Stimulated activated CD8-positive, alpha-beta memory T cell treated with anti-CD3 and anti-CD28 coated beads, Interleukin-7, amount 100 ng/mL, for 24 hours (primary cell): ENCODE measurements at regions not wholly inside any gene's neighbourhood (a gene's known extent, or its start where the extent isn't known, plus 50 kb on each side); places are given as distances from the start of the nearest gene placed in this dataset.
A peak's percentile ranks its signal among the peaks of the same experiment; 100 is the strongest.
"Not testable (repeated sequence)": the region's sequence is repeated elsewhere in the genome, so short reads cannot be mapped to it uniquely, and the experiment has no call there.

Experiments
- DNase-seq: peaks from one replicate; pipeline ENCODE4 v3.0.0-alpha.2; 2020; ENCODE audit warnings: low read depth

DNA sequence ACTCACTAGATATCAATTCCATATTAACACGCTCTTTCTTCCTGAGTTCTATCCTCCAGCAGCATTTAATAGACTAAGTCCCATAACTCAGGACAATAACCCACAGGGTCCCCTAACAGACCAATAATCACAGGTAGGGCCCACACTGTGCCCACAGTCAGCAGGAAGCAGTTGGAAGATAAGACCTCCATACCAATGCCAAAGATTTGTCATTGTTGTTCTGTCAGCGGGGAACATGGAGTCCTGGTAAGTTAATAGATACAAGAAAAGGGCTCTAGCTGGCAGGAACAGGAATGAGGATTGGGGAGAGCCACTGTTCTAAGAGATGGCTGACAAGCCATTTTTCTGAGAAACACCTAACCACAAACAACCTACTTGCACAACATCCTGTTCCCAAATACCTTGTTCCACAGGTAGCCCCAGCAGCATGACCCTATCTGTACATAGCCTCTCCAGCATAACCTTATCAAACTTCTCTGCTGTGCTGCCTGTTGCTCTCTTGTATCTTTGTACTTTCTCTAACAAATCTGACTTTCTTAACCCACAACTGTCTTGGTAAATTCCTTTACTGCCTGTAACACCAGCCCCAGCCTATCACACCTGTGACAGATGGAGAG lies 142.0 kb upstream of the KCNJ15 start:
- no peak for DNase-seq

DNA sequence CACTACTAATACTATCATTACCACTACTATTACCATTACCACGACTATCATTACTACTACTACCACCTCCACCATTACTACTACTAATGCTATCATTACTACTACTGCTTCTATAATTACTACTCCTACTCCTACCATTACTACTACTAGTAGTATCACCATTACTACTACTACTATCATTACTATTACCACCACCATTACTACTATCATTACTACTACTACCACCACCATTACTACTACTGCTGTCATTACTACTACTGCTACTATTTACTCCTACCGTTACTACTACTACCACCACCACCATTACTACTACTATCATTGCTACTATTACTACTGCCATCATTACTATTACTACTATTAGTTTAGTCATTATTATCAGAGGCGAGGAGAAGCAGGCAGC lies 140.9 kb upstream of the KCNJ15 start:
- DNase-seq, result no peak

DNA sequence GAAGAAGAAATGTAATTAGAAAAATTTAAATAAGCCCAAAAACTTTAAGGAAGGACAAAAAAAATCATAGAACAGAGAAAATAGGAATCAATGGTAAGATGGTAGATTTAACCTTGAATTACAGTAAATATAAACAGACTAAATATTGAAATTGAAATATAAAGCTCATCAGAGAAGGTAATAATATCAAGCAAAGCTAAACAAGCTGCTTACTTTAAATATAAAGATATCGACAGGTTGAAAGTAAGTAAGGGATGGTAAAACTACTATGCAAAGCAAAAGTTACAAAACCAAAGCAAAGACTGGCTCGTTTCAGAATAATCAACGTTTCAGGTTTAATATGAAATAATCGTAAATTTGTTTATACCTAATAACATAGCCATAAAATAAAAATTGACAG lies 137.0 kb upstream of the KCNJ15 start:
- no peak for DNase-seq

DNA sequence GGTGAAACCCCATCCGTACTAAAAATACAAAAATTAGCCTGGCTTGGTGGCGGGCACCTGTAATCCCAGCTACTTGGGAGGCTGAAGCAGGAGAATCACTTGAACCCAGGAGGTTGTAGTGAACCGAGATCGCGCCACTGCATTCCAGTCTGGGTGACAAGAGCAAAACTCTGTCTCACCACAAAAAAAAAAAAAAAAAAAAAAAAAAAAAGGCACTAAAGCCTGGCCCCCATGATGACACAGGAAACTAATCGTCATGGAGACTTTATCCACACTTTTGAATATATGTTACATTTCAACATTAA lies 136.2 kb upstream of the KCNJ15 start:
- not testable (repeated sequence) for DNase-seq

DNA sequence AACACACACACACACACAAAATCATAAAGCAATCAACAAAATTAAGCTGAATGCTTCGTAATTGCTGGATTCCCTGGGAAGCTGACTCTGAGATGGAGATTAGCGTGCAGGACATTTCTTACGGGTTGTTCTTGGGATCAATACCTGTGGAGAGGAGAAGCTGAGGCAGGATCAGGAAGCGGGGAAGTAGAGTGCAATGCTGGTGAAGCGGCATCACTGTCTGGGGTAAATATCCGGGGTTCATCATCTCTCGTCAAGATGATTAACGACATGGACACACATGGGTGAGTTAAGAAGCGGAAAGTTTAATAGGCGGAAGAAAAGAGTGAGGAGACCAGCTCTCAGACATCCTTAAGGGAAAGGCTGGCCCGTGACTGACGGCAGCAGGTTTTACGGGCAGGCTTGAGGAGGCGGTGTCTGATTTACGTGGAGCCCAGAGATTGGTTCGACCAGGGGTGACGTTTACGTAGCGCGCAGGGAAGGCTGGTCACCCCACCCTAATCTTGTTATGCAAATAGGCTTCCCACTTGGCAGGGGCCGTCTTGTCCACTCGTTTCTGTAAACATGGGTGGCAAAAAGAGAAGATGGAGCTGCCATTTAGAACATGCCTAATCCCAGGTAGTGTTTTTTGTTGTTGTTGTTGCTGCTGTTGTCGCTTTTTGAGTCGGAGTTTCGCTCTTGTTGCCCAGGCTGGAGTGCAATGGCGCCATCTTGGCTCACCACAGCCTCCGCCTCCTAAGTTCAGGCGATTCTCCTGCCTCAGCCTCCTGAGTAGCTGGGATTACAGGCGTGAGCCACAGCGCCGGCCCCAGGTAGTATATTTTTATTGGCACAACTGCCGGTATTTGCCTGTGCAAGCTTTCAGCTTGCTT lies 135.6 kb upstream of the KCNJ15 start:
- DNase-seq, result no peak

DNA sequence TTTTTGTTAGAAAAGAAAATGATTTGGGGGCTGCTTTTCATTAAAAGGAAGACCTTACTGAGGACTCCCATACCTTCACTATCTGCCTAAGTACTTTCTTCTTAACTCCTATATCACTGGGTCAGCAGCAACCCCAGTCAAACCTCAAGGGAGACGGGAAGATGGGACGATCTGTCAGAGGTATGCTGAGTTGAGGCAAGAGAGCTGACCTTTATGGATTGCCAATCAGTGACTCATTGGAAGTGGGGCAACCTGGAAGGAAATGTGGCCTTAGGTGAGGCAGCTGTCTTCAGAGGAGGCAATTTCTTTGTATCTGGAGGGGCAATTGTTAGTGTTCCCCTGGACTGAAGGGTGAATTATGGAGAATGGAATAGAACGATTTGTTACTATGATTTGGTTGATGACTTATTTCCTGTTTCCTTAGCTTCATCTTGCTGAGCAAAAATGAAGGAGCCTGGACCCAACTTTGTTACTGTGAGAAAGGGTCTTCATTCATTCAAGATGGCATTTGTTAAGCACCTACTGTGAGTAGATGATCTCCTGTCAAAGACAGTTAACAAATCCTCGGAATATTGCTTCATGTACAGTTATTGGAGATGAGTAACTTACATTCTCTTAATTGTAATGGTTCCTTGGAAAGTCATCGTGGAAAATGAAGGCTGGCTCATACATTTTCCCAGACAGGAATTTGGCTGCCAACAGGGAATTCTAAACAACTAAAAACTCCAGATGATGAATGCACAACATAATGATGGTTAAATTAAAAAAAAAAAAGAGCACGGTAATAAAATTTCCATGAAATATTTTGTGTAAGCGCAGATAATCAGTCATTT lies 134.7 kb upstream of the KCNJ15 start:
- DNase-seq, result no peak

DNA sequence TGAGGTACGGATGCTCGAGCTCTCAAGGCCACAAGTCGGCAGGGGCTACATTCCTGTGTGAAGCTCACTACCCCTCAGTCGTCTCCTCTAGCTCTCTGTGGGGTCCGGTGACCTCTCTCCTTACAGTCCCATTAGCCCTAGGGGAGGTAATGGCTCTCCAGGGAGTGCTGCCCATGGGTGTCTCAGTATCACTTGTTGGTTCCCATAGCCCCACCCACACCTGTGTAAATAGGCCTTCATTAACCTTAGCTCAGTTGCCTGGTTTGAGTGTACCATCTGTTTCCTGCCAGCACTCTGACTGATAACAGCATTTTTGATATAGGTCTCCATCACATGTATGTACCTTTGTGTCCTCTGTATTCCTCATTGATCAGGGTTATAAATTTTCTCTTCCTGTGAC lies 133.2 kb upstream of the KCNJ15 start:
- DNase-seq, result no peak

DNA sequence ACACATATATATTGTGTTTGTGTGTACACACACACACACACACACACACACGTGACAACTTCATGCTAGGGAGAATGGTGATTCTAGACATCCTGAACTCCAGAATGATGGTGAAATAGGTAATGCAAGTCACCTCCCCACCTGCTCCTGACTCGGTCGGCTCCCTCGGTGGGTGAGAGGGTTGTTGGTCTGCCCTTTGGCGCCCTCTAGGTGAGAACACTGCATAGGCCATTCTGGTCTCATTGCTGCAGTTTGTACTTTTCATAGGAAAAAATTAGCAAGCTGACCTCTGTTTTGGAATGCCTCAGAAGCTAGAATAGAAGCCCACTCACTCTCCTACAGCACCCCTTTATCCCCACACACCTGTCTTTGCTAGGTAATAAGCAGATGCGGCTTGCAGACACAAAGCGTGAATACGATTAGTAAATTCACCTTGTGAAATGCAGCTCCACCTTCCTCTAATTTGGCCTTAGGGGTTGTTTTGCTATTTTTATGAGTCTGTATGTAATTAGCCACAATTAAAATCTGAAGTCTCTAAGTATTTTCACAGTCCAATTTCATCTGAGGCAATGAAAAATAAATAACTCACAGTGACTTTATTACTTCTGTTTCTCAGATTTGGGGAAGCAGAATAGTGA lies 130.0 kb upstream of the KCNJ15 start:
- DNase-seq, result peak; percentile 18

DNA sequence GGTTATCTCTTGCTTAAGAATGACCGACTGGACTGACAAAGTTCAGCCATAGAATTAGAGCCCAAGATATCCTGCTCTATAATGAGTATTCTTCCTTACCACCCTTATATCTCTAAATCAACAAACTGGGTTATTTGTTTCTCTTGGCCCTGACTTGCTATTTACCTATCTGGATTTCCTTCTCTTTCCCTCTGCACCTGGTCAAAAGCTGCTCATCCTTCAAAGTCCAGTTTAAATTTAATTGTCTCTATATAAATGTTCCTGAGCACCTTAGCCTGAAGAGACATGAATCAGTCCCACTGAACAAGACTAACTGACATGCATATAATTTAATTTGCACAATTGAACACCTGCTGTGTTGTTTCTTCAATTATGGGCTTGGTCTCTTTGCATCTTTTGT lies 127.1 kb upstream of the KCNJ15 start:
- no peak for DNase-seq

DNA sequence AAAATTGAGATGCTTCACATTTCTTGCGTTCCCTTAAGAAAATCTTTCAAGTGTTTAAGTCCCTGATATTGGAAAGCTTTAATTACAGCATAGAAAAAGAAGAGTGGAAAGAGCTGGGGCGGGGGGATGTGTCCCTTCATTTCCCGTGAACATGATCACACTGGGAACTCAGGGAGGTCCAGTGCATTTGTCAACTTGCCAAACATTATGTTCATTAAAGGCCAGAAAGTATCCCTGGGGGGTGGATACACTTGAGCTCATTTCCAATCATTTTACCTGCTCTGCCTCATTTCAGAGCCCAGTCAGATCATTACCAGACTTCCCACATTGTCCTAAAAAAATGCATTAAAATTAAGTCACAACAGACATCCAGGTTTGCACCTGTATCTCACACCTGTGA lies 123.6 kb upstream of the KCNJ15 start:
- DNase-seq, result no peak

DNA sequence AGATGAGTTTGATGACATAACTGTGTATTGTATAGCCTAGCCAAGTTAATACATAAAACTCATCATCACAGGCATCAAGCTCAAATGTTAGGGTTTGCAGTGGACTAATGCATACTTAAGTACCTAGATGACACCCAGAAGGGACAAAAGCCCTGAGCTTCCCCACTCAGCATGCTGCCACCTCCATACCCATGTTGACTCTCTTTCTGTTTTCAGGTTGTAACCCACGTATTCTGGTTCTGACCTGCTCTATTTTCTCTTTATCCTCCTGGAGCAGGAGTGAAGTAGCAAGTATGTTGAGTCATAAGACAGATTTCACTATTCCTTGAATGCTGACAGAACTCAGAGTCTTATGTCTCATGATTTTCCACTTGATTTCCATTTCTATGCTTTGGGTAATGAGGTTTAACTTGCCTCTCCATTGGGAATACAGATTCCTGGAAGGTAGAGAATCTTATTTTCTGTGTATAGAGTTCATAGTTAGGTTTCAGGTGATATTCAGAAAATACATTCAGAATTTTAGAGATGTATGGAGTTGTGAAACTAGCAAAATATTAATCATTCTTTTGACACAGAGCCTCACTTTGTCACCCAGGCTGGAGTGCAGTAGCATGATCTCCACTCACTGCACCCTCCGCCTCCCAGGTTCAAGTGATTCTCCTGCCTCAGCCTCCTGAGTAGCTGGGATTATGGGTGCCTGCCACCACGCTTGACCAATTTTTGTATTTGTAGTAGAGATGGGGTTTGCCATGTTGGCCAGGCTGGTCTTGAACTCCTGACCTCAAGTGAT lies 122.5 kb upstream of the KCNJ15 start:
- no peak for DNase-seq

DNA sequence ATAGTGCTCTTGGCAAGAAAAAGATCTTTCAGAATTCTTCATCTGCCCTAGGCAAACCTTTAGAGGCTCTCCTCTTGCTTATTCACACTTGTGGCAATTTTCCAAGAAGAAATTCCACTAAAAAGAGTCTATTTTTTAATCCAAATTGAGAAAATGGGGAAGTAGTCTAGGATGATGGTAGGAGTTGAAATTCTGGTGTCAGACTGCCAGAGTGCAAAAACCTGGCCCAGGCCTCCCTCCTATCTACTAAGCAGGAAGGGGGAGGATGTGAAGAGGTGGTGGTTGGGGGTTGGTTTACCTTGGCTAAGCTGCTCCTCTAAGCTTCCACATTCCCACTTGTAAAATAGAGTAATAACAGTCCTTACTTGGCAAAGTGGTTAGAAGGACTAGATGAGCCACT lies 120.6 kb upstream of the KCNJ15 start:
- DNase-seq, result no peak

DNA sequence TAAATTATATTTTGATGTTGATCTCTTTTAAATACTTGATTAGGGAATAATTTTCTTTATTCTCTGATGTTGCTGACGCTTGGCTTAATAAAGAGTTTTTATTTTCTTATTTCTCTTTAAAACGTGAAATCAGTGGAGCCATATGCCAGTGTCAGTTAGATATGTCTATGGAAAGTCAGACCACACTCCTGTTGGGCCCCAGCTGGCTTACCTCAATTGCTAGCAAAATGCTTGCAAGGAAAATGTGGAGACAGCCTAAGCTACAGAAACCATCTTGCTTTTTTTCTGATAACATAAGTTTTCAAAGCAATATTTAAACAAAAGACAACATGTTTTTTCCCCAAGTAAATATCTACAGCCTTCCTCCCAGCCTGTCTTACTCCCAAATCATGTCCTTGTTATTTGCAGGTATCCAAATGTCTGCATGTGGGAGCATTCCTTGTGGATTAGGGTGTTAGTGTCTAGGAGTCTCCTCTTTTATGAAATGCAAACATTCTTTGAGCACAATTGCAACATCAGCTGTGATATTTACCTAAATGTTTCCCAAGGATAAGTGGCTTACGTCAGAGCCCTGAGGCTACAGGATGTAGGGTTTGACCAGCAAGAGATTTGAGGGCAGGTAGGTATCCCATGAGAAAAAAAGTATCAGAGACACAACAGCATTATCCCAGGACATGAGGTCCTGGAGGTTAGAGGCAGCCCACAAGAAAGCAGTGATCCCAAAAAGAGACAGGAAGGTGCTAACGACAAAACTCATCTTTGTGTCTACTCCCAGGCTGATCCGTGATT lies 117.2 kb upstream of the KCNJ15 start:
- no peak for DNase-seq

DNA sequence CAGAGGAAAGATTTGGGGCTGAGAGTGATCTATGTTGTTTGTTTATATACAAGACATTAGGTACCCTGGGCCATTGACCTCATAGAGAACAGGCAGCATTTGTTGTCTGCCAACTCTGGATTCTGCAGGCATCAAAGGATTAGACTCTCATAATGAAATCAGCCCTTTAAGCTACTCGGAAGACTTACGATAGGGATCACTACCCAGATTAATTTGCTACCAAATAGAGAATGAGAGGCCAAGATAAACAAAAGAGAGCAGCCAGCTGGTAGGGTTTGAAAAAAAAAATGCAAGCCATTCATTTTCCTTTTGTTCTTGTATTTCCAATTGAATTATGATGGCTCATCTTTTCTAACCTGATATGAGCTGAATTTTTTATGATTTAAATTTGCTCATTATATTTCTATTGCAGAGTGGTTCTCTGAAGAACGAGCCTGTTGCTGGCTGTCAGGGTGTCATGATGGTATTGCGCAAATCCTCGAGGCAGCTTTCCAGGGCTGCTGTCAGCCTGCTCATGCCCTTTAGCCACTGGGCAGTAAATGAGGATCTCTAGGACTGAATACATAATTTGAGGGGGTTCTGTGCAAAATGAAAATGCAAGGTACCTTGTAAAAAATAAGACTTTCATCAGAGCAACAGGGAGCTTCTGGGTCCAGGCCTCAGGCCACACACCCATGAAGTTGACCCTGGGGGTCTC lies 116.4 kb upstream of the KCNJ15 start:
- DNase-seq, result no peak

DNA sequence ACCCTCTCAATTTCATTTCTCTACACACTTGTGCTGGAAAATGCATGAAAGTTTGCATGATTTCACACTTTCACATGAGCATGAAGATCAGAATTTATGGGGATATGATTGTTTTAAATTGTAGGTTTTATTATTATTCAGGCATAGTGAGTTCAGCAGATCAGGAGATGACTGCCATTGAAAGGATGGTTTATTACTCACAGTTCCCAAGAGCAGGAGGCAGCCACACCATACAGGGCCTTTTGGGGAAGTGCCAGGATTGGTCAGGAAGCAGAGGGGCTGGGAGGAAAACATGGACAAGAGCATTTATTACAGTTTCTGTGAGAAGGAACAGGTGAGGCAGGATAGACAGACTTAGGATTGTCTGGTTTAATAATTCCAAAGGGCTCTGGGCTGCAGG lies 114.6 kb upstream of the KCNJ15 start:
- no peak for DNase-seq

DNA sequence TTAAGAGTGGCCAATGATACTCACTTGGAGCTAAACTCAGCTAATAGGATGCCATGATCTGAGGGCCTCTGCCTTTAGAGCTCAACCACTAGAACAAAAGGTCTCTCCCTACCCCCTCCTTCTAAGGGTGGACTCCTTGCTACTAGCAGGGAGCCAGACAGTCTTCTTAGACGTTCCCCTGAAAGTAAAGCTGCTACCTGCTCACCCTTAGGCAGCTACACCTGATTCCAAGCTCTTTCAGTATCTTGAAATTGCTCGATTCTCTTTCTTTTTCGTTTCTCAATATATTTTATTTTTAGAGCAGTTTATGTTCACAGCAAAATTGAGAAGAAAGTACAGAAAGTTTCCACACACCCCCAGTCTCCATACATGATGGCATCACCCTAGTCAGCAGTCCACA lies 112.6 kb upstream of the KCNJ15 start:
- no peak for DNase-seq

DNA sequence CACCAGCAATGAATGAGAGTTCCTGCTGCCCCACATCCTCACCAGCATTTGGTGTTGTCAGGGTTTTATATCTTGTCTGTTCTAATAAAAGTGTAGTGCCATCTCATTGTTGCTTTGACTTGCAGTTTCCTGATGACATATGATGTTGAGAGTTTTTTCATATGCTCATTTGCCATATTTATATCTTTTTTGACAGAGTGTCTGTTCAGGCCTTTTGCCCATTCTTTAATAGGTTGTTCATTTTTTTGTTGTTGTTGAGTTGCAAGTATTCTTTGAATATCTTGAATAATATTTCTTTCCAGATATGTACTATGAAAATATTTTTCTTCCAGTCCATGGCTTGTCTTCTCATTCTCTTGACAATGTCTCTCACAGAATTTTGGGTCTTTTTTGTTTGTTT lies 111.7 kb upstream of the KCNJ15 start:
- no peak for DNase-seq

DNA sequence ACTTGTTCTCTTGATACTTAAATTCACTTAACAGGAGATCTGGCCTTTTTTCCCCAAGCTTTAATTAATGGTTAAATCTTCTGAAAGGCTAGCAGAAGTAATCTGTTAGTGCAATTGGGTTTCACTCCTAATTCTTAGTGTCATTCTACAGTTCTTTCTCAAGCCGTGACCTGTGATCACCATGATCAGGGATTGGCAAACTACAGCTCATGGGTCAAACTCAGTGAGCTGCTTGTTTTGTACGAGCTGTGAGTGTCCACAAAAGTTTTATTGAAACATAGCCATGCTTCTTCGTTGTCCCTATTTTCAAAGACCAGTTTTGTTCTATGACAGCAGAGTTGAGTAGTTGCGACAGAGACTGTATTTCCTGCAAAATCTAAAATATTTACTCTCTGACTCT lies 109.4 kb upstream of the KCNJ15 start:
- DNase-seq, result no peak

DNA sequence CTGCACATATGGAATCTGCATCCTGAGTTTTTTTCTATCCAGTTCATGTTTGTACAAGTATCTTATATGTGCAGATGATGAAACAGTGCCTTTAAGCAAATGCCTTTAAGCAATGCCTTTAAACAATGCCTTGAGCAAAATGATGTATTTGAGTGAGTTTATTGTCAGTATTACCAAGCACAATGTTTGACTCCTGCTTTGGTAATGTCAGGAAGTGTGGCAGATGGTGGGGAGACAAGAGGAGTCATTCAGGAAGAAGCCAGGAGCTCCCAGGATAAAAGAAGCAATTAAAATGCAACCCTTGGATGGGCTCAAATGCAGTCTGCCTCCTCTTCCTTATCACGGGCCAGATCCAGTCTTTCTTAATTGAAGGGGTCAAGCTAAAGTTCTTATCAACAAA lies 108.7 kb upstream of the KCNJ15 start:
- DNase-seq, result no peak

DNA sequence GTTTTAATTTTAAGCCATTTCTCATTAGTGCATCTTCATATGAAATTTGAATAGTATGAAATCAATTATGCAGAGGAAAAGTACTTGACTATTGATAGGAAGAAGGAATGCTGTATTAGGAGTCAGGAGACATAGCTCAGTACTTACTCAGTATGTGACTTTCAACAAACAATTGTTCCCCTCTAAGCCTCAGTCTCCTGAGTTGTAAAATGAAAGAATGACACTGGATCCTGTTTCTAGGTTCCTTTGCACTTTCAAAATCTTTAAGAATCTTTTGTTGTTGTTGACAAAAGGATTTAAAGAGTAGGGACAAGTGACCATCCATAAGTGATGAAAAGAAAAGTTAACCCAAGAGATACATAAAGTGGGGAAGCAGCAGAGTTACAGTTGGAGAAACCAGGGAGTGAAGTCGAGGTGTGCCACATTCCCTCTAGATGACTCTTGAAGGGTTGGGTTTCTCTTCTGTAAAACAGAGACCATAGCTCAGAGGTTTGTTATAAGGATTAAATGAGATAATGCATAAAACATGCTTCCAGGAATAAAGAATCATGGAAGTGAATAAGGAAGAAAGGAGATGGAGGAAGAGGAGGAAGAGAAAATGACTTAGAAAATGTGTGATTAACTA lies 105.7 kb upstream of the KCNJ15 start:
- DNase-seq, result no peak
